Left ventricle myocardium inferior (tissue), 1 donor: ENCODE measurements at regions not wholly inside any gene's neighbourhood (a gene's known extent, or its start where the extent isn't known, plus 50 kb on each side); places are given as distances from the start of the nearest gene placed in this dataset.
"Not testable (repeated sequence)": the region's sequence is repeated elsewhere in the genome, so short reads cannot be mapped to it uniquely, and the experiment has no call there.

Experiments
- DNase-seq: peaks from one replicate; pipeline ENCODE4 v3.0.0-alpha.2; 2020
- H3K27ac ChIP-seq: fragments of 200-600 bp; replicated peaks from 2 replicates; pipeline ENCODE4 v1.8.0; 2021
- H3K27me3 ChIP-seq: fragments of 200-600 bp; 2 replicates; pipeline ENCODE4 v1.8.0; 2021; ENCODE audit warnings: low read depth
- H3K36me3 ChIP-seq: fragments of 200-600 bp; 2 replicates; pipeline ENCODE4 v1.8.0; 2021
- H3K4me1 ChIP-seq: fragments of 200-600 bp; 2 replicates; pipeline ENCODE4 v1.8.0; 2021
- H3K4me3 ChIP-seq: fragments of 200-600 bp; 2 replicates; pipeline ENCODE4 v1.8.0; 2021; ENCODE audit warnings: mild to moderate bottlenecking, moderate library complexity
- H3K9me3 ChIP-seq: fragments of 200-600 bp; replicated peaks from 2 replicates; pipeline ENCODE4 v1.8.0; 2021
- CTCF ChIP-seq: fragments of 200-600 bp; IDR thresholded peaks from 2 replicates; pipeline ENCODE4 v1.8.0; 2021; ENCODE audit warnings: antibody characterized with exemption, mild to moderate bottlenecking, borderline replicate concordance
- intact Hi-C: fragments of 100-400 bp; cut with micrococcal nuclease; formaldehyde crosslinking; loops from one replicate; pipeline ENCODE4 v1.11.0; 2022
- donor health status: DM: no; HTN: yes; CAD: no; lungs with severe emphysema.

DNA sequence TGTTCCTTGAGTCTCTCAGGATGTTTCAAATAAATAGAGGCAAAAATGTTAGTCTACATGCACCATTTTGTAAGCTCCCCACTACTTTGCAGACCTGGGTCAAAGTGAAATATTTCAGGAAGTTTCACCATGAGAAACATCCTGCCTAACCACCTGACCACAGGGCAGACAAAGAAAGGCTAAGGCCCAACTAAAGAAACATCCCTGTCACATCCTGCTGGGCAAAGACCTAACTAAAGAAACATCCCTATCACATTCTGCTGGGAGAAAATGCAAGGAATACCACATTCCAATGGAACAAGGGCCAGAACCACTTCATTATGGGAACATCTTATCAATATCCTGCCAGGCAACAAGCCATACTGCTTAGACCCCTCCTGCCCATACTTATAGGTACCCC lies 1303.4 kb downstream of the TECRL start:
- intact Hi-C loops = no loop called here
- peaks cover 35% of the 10 kb centered on the region for H3K9me3 ChIP-seq
- no peaks in the 10 kb centered on the region for H3K4me1 ChIP-seq
- no peaks in the 10 kb centered on the region for H3K27me3 ChIP-seq
- no peaks in the 10 kb centered on the region for H3K36me3 ChIP-seq
- no peak overlapping the region for H3K4me3 ChIP-seq
- no peak for TF ChIP-seq CTCF
- no peak overlapping the region for H3K27ac ChIP-seq
- no peak for DNase-seq

DNA sequence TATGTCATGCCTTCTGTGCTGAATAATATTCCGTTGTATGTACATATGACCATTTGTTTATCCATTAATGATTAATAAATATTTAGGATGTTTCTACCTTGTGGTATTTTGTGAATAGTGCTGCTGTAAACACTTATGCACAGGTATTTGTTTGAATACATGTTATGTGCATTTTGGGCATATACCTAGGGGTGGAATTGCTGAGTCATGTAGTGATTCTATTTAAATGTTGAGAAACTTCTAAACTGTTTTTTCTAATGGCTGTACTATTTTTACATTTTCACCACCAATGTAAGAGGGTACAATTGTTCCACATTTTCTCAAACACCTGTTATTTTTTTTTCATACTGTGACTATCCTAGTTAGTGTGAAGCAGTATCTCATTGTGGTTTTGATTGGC lies 1318.6 kb downstream of the TECRL start:
- no peak for TF ChIP-seq CTCF
- Histone ChIP-seq H3K27ac (no peak overlapping the region), H3K9me3 (no peaks in the 10 kb centered on the region), H3K27me3 (no peaks in the 10 kb centered on the region), H3K4me1 (no peaks in the 10 kb centered on the region), H3K4me3 (no peak overlapping the region), H3K36me3 (no peaks in the 10 kb centered on the region)
- intact Hi-C loops = no loop called here
- DNase-seq = no peak

DNA sequence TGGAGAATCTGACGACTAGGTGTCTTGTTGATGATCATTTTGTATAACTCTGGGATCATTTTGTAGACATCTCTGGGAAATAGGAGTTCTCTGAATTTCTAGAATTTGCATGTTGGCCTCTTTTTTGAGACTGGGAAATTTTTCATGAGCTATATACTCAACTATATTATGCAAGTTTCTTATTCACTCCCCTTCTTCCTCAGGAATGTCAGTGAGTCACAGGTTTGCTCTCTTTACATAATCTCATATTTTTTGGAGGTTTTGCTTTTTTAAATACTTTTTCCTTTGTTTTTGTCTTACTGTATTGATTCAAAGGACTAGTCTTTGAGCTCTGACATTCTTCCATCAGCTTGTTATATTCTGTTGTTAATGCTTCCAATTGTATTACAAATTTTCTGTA lies 1324.2 kb downstream of the TECRL start:
- H3K4me1 ChIP-seq = no peaks in the 10 kb centered on the region
- intact Hi-C loops = no loop called here
- H3K4me3 ChIP-seq = no peak overlapping the region
- peaks cover 8% of the 10 kb centered on the region for H3K9me3 ChIP-seq
- H3K27me3 ChIP-seq = no peaks in the 10 kb centered on the region
- DNase-seq = no peak
- no peak overlapping the region for H3K27ac ChIP-seq
- no peak for TF ChIP-seq CTCF
- H3K36me3 ChIP-seq = no peaks in the 10 kb centered on the region

DNA sequence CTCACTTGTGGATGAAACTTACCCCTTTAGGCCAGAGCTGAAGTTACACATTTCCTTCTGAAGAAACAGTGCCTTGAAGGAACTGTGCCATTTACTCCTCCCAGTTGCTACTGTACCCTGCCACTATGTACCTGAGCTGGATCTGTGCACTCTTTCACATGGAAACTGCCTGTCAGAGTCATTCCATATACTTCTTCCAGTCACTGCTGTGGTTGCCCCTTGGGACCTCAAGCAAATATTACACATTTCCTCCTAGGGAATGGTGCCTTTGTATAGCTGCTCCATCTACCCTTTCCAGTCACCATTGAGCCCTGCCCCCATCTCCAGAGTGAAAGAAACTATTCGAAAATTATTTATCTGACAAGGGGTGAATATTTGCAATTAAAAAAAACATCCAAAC lies 1328.3 kb downstream of the TECRL start:
- Histone ChIP-seq H3K9me3 (peaks cover 37% of the 10 kb centered on the region), H3K36me3 (no peaks in the 10 kb centered on the region), H3K4me1 (no peaks in the 10 kb centered on the region), H3K4me3 (no peak overlapping the region), H3K27ac (no peak overlapping the region), H3K27me3 (no peaks in the 10 kb centered on the region)
- DNase-seq = no peak
- TF ChIP-seq CTCF = no peak
- intact Hi-C loops = no loop called here

DNA sequence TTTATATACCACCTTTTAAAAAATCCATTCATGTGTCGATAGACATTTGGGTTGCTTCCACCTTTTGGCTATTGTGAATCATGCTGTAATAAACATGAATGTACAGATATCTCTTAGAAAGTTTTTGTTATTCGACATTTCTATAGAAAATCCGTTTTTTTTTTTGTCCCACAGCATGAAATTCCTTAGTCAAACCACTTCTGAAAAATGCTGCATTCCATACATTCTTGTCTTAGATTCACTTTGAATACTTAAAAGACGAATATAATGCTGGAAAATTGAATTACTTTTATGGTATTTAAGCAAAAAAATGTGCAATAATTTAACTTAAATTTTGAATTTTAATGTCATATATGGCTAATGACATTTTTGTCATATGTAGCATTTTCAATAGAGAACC lies 1345.5 kb downstream of the TECRL start:
- H3K4me3 ChIP-seq = no peak overlapping the region
- DNase-seq = no peak
- TF ChIP-seq CTCF = no peak
- H3K27ac ChIP-seq = no peak overlapping the region
- H3K9me3 ChIP-seq = peaks cover 40% of the 10 kb centered on the region
- no peaks in the 10 kb centered on the region for H3K4me1 ChIP-seq
- intact Hi-C loops = no loop called here
- H3K27me3 ChIP-seq = no peaks in the 10 kb centered on the region
- H3K36me3 ChIP-seq = no peaks in the 10 kb centered on the region

- intact Hi-C loops, H3K4me1 ChIP-seq, H3K4me3 ChIP-seq, H3K36me3 ChIP-seq, H3K27me3 ChIP-seq, DNase-seq, H3K27ac ChIP-seq: not testable (repeated sequence)
- peaks cover 35% of the 10 kb centered on the region for H3K9me3 ChIP-seq
These were observed 1346.4 kb downstream of the TECRL start for GRCh38 chr4:63062891-63063290.
